Activated B cell treated with CpG ODN at 0.5 μM for 24 hours (primary cell): ENCODE measurements at regions not wholly inside any gene's neighbourhood (a gene's known extent, or its start where the extent isn't known, plus 50 kb on each side); places are given as distances from the start of the nearest gene placed in this dataset.
"Not testable (repeated sequence)": the region's sequence is repeated elsewhere in the genome, so short reads cannot be mapped to it uniquely, and the experiment has no call there.

Experiments
- ATAC-seq: fragments of 200-7000 bp; cut with Tn5 transposase; one replicate; pipeline ENCODE4 v1.10.0; 2021; ENCODE audit warnings: low read depth, mild to moderate bottlenecking, moderate library complexity
- CTCF ChIA-PET: fragments of 350-600 bp; sonication (Branson Sonifier 250); formaldehyde crosslinking; loops from one replicate; lab custom pipeline; 2021; ENCODE audit warnings: antibody characterized with exemption; lab: Charles Lee
- POLR2A ChIA-PET: fragments of 350-600 bp; sonication (Branson Sonifier 250); formaldehyde crosslinking; loops from one replicate; lab custom pipeline; 2021; ENCODE audit warnings: antibody characterized with exemption; lab: Charles Lee
- DNase-seq: peaks from one replicate; pipeline ENCODE4 v3.0.0; 2022
- H3K27ac Mint-ChIP-seq: one replicate; pipeline ENCODE4 v1.8.0; 2020; ENCODE audit warnings: mixed read lengths
- H3K27me3 Mint-ChIP-seq: one replicate; pipeline ENCODE4 v1.8.0; 2021; ENCODE audit warnings: mixed read lengths
- H3K36me3 Mint-ChIP-seq: one replicate; pipeline ENCODE4 v1.8.0; 2021; ENCODE audit warnings: low read depth, mixed read lengths
- H3K4me1 Mint-ChIP-seq: one replicate; pipeline ENCODE4 v1.8.0; 2021; ENCODE audit warnings: mixed read lengths
- H3K4me3 Mint-ChIP-seq: one replicate; pipeline ENCODE4 v1.8.0; 2020; ENCODE audit warnings: mild to moderate bottlenecking, mixed read lengths
- H3K9me3 Mint-ChIP-seq: one replicate; pipeline ENCODE4 v1.8.0; 2020; ENCODE audit warnings: mixed read lengths
- intact Hi-C: fragments of 100-400 bp; cut with micrococcal nuclease; formaldehyde crosslinking; loops from one replicate; pipeline ENCODE4 v1.15.1; 2024

- ATAC-seq, POLR2A ChIA-PET, H3K9me3 Mint-ChIP-seq, intact Hi-C loops, H3K4me1 Mint-ChIP-seq, H3K27me3 Mint-ChIP-seq, H3K27ac Mint-ChIP-seq, H3K36me3 Mint-ChIP-seq, H3K4me3 Mint-ChIP-seq, DNase-seq, CTCF ChIA-PET: not testable (repeated sequence)
Measured at GRCh38 chr21:10413247-10414120, 107.9 kb upstream of the TPTE start.

GRCh38 chr21:10414121-10414924, 107.1 kb upstream of the TPTE start:
- POLR2A ChIA-PET, H3K9me3 Mint-ChIP-seq, H3K4me1 Mint-ChIP-seq, intact Hi-C loops, H3K27me3 Mint-ChIP-seq, CTCF ChIA-PET, H3K36me3 Mint-ChIP-seq, ATAC-seq, H3K4me3 Mint-ChIP-seq, DNase-seq, H3K27ac Mint-ChIP-seq: not testable (repeated sequence)

GRCh38 chr21:10414925-10415254, 106.5 kb upstream of the TPTE start:
- intact Hi-C loops, POLR2A ChIA-PET, H3K27me3 Mint-ChIP-seq, H3K4me3 Mint-ChIP-seq, H3K4me1 Mint-ChIP-seq, H3K9me3 Mint-ChIP-seq, H3K36me3 Mint-ChIP-seq, ATAC-seq, DNase-seq, H3K27ac Mint-ChIP-seq, CTCF ChIA-PET: not testable (repeated sequence)

- POLR2A ChIA-PET, intact Hi-C loops, H3K36me3 Mint-ChIP-seq, H3K9me3 Mint-ChIP-seq, H3K27ac Mint-ChIP-seq, CTCF ChIA-PET, H3K4me1 Mint-ChIP-seq, DNase-seq, H3K4me3 Mint-ChIP-seq, H3K27me3 Mint-ChIP-seq, ATAC-seq: not testable (repeated sequence)
Measured at GRCh38 chr21:10415456-10415855, 105.9 kb upstream of the TPTE start.

GRCh38 chr21:10415859-10416258, 105.5 kb upstream of the TPTE start:
- DNase-seq, H3K4me3 Mint-ChIP-seq, H3K27me3 Mint-ChIP-seq, CTCF ChIA-PET, H3K9me3 Mint-ChIP-seq, ATAC-seq, POLR2A ChIA-PET, H3K27ac Mint-ChIP-seq, intact Hi-C loops, H3K36me3 Mint-ChIP-seq, H3K4me1 Mint-ChIP-seq: not testable (repeated sequence)

- H3K4me3 Mint-ChIP-seq, DNase-seq, H3K36me3 Mint-ChIP-seq, ATAC-seq, H3K4me1 Mint-ChIP-seq, H3K27me3 Mint-ChIP-seq, H3K27ac Mint-ChIP-seq, CTCF ChIA-PET, POLR2A ChIA-PET, H3K9me3 Mint-ChIP-seq, intact Hi-C loops: not testable (repeated sequence)
Measured at GRCh38 chr21:10416691-10417447, 104.5 kb upstream of the TPTE start.

GRCh38 chr21:10417551-10418002, 103.8 kb upstream of the TPTE start:
- DNase-seq, H3K27me3 Mint-ChIP-seq, H3K27ac Mint-ChIP-seq, H3K36me3 Mint-ChIP-seq, H3K4me3 Mint-ChIP-seq, H3K4me1 Mint-ChIP-seq, CTCF ChIA-PET, H3K9me3 Mint-ChIP-seq, ATAC-seq, POLR2A ChIA-PET, intact Hi-C loops: not testable (repeated sequence)

- H3K4me3 Mint-ChIP-seq, DNase-seq, H3K27me3 Mint-ChIP-seq, H3K9me3 Mint-ChIP-seq, ATAC-seq, CTCF ChIA-PET, H3K4me1 Mint-ChIP-seq, H3K36me3 Mint-ChIP-seq, H3K27ac Mint-ChIP-seq, intact Hi-C loops, POLR2A ChIA-PET: not testable (repeated sequence)
Measured at GRCh38 chr21:10418250-10419048, 102.9 kb upstream of the TPTE start.

GRCh38 chr21:10421199-10421598, 100.2 kb upstream of the TPTE start:
- H3K4me3 Mint-ChIP-seq, H3K27me3 Mint-ChIP-seq, H3K9me3 Mint-ChIP-seq, H3K4me1 Mint-ChIP-seq, H3K36me3 Mint-ChIP-seq, POLR2A ChIA-PET, DNase-seq, H3K27ac Mint-ChIP-seq, intact Hi-C loops, ATAC-seq, CTCF ChIA-PET: not testable (repeated sequence)

GRCh38 chr21:10421601-10422000, 99.8 kb upstream of the TPTE start:
- POLR2A ChIA-PET, ATAC-seq, intact Hi-C loops, H3K27me3 Mint-ChIP-seq, H3K4me1 Mint-ChIP-seq, H3K36me3 Mint-ChIP-seq, H3K4me3 Mint-ChIP-seq, DNase-seq, H3K27ac Mint-ChIP-seq, CTCF ChIA-PET, H3K9me3 Mint-ChIP-seq: not testable (repeated sequence)
